Liver (tissue), 8 donors: ENCODE measurements at regions not wholly inside any gene's neighbourhood (a gene's known extent, or its start where the extent isn't known, plus 50 kb on each side); places are given as distances from the start of the nearest gene placed in this dataset.

Experiments used
- DNase-seq: peaks from one replicate; pipeline ENCODE4 v3.0.0-alpha.2; 2017; ENCODE audit warnings: low spot score
- H3K27ac ChIP-seq, 2 donors: one replicate each; pipeline ENCODE4 v1.7.0; 2013; ENCODE audit warnings: inconsistent platforms in 2 of 2, low read length in 2 of 2, control low read depth in 1 of 2, low read depth in 1 of 2, mild to moderate bottlenecking in 1 of 2
- H3K27me3 ChIP-seq, 4 donors: one replicate each; pipeline versions ENCODE4 v1.6.1 to v1.7.0; 2013; ENCODE audit warnings: low read length in 3 of 4, inconsistent platforms in 1 of 4, mild to moderate bottlenecking in 1 of 4, moderate library complexity in 1 of 4; ENCODE audit not compliant: control insufficient read depth in 4 of 4, insufficient read depth in 4 of 4
- H3K36me3 ChIP-seq, 4 donors: one replicate each; pipeline versions ENCODE4 v1.6.1 to v1.7.0; 2013; ENCODE audit warnings: low read length in 3 of 4, mild to moderate bottlenecking in 3 of 4, low read depth in 1 of 4, moderate library complexity in 1 of 4; ENCODE audit not compliant: control insufficient read depth in 4 of 4, insufficient read depth in 3 of 4
- H3K4me1 ChIP-seq, 4 donors: one replicate each; pipeline versions ENCODE4 v1.6.1 to v1.7.0; 2013; ENCODE audit warnings: low read length in 3 of 4, mild to moderate bottlenecking in 3 of 4, moderate library complexity in 1 of 4; ENCODE audit not compliant: control insufficient read depth in 4 of 4, insufficient read depth in 4 of 4
- H3K4me3 ChIP-seq, 3 donors: one replicate each; pipeline versions ENCODE4 v1.6.1 to v1.7.0; 2013; ENCODE audit warnings: low read length in 3 of 3, control low read depth in 1 of 3, low read depth in 1 of 3, mild to moderate bottlenecking in 1 of 3
- H3K9ac ChIP-seq, 2 donors: one replicate each; pipeline ENCODE4 v1.7.0; 2013; ENCODE audit warnings: low read length in 2 of 2, mild to moderate bottlenecking in 2 of 2, moderate library complexity in 2 of 2, control low read depth in 1 of 2, low read depth in 1 of 2
- H3K9me3 ChIP-seq, 4 donors: one replicate each; pipeline versions ENCODE4 v1.6.1 to v1.7.0; 2013; ENCODE audit warnings: low read length in 3 of 4; ENCODE audit not compliant: control insufficient read depth in 4 of 4
- CTCF ChIP-seq: fragments of 150-350 bp; IDR thresholded peaks from 2 replicates; pipeline ENCODE4 v1.5.1; 2017; ENCODE audit warnings: improper control_type of control experiment, low read depth, low read length; ENCODE audit not compliant: missing input control
- EGR1 ChIP-seq, 2 donors: IDR thresholded peaks; 2 replicates each; pipeline ENCODE4 v1.6.1; 2016 to 2018; ENCODE audit warnings: antibody characterized with exemption in 2 of 2, low read depth in 2 of 2
- FOXA1 ChIP-seq: IDR thresholded peaks from 2 replicates; pipeline ENCODE4 v1.6.1; 2016; ENCODE audit warnings: antibody characterized with exemption
- FOXA2 ChIP-seq: IDR thresholded peaks from 2 replicates; pipeline ENCODE4 v1.6.1; 2016; ENCODE audit warnings: antibody characterized with exemption
- GABPA ChIP-seq, 2 donors: IDR thresholded peaks in 1 of 2; conservative IDR thresholded peaks in 1 of 2; 2 replicates each; pipeline ENCODE4 v1.6.1; 2016; ENCODE audit warnings: antibody characterized with exemption in 2 of 2, mild to moderate bottlenecking in 1 of 2, moderate library complexity in 1 of 2
- HNF4A ChIP-seq, 2 donors: conservative IDR thresholded peaks; 2 replicates each; pipeline ENCODE4 v1.6.1; 2016; ENCODE audit warnings: antibody characterized with exemption in 2 of 2, mild to moderate bottlenecking in 2 of 2
- HNF4G ChIP-seq: IDR thresholded peaks from 2 replicates; pipeline ENCODE4 v1.6.1; 2016; ENCODE audit warnings: antibody characterized with exemption
- JUND ChIP-seq, 2 donors: IDR thresholded peaks; 2 replicates each; pipeline ENCODE4 v1.6.1; 2016; ENCODE audit warnings: antibody characterized with exemption in 2 of 2
- MAX ChIP-seq: IDR thresholded peaks from 2 replicates; pipeline ENCODE4 v1.6.1; 2016; ENCODE audit warnings: antibody characterized with exemption
- NR2F2 ChIP-seq: IDR thresholded peaks from 2 replicates; pipeline ENCODE4 v1.6.1; 2016; ENCODE audit warnings: antibody characterized with exemption
- RAD21 ChIP-seq, 2 donors: IDR thresholded peaks; 2 replicates each; pipeline ENCODE4 v1.6.1; 2016; ENCODE audit warnings: antibody characterized with exemption in 2 of 2, mild to moderate bottlenecking in 2 of 2
- REST ChIP-seq: IDR thresholded peaks from 2 replicates; pipeline ENCODE4 v1.6.1; 2016; ENCODE audit warnings: antibody characterized with exemption, mild to moderate bottlenecking
- RXRA ChIP-seq, 2 donors: IDR thresholded peaks; 2 replicates each; pipeline ENCODE4 v1.6.1; 2017 to 2018; ENCODE audit warnings: antibody characterized with exemption in 2 of 2, mild to moderate bottlenecking in 1 of 2
- SP1 ChIP-seq: IDR thresholded peaks from 2 replicates; pipeline ENCODE4 v1.6.1; 2018; ENCODE audit warnings: antibody characterized with exemption, mild to moderate bottlenecking
- TAF1 ChIP-seq: conservative IDR thresholded peaks from 2 replicates; pipeline ENCODE4 v1.6.1; 2016; ENCODE audit warnings: antibody characterized with exemption, mild to moderate bottlenecking
- YY1 ChIP-seq: IDR thresholded peaks from 2 replicates; pipeline ENCODE4 v1.6.1; 2016; ENCODE audit warnings: antibody characterized with exemption, mild to moderate bottlenecking
- ZBTB33 ChIP-seq: IDR thresholded peaks from 2 replicates; pipeline ENCODE4 v1.6.1; 2016; ENCODE audit warnings: antibody characterized with exemption
- WGBS: extraction: QIAGEN DNeasy Blood & Tissue Kit; methylation state at CpG from one replicate; pipeline ENCODE4 v1.1.7; 2013; 5-methylcytosine and 5-hydroxymethylcytosine counted together
- donor health status: healthy.
- donor health status: healthy.
- donor health status: healthy.
- donor health status: healthy.
- donor health status: healthy.

- Histone ChIP-seq H3K27me3 (peaks cover 0 to 2% (median 0%) of the 10 kb centered on the region in 4 donors), H3K36me3 (no peaks in the 10 kb centered on the region), H3K4me1 (no peaks in the 10 kb centered on the region), H3K27ac (no peak overlapping the region), H3K4me3 (no peak overlapping the region), H3K9me3 (peaks cover 0 to 4% (median 0%) of the 10 kb centered on the region in 4 donors), H3K9ac (no peak overlapping the region)
- TF ChIP-seq REST: no peak
- TF ChIP-seq CTCF: no peak
- TF ChIP-seq GABPA (IDR thresholded peaks at IDR 0.05 in 1 of 2, conservative IDR thresholded peaks at IDR 0.05 in 1 of 2): no peak
- no peak for TF ChIP-seq SP1
- TF ChIP-seq FOXA1: no peak
- no peak for TF ChIP-seq RAD21 (IDR thresholded peaks at IDR 0.05)
- TF ChIP-seq NR2F2: no peak
- TF ChIP-seq JUND (IDR thresholded peaks at IDR 0.05): no peak
- TF ChIP-seq YY1: no peak
- no peak for TF ChIP-seq HNF4G
- no peak for TF ChIP-seq MAX
- no peak for TF ChIP-seq FOXA2
- TF ChIP-seq RXRA (IDR thresholded peaks at IDR 0.05): no peak
- no peak for DNase-seq
- 74% methylated on average over 12 of the region's 12 CpGs for WGBS
Measured at GRCh38 chr5:2143646-2144353, 261.1 kb upstream of the IRX4 start.

GRCh38 chr5:2143088-2143487, 260.4 kb upstream of the IRX4 start:
- no peak for DNase-seq
- peaks cover 0 to 2% (median 0%) of the 10 kb centered on the region in 4 donors for H3K27me3 ChIP-seq
- no peak overlapping the region for H3K4me3 ChIP-seq
- 87% methylated on average over 11 of the region's 11 CpGs for WGBS
- H3K36me3 ChIP-seq: no peaks in the 10 kb centered on the region
- H3K9ac ChIP-seq: no peak overlapping the region
- no peaks in the 10 kb centered on the region for H3K4me1 ChIP-seq
- H3K9me3 ChIP-seq: peaks cover 0 to 4% (median 0%) of the 10 kb centered on the region in 4 donors
- H3K27ac ChIP-seq: no peak overlapping the region
- TF ChIP-seq ZBTB33 (no peak), NR2F2 (no peak), REST (no peak), CTCF (no peak), SP1 (no peak), HNF4G (no peak), EGR1 (IDR thresholded peaks at IDR 0.05; ENCODE audit: low read depth in 2 of 2) (no peak), TAF1 (no peak), GABPA (IDR thresholded peaks at IDR 0.05 in 1 of 2, conservative IDR thresholded peaks at IDR 0.05 in 1 of 2) (no peak), RXRA (IDR thresholded peaks at IDR 0.05) (no peak), HNF4A (conservative IDR thresholded peaks at IDR 0.05) (no peak), RAD21 (IDR thresholded peaks at IDR 0.05) (no peak), MAX (no peak), FOXA2 (no peak)
